ENCODE measurements at regions not wholly inside any gene's neighbourhood (a gene's known extent, or its start where the extent isn't known, plus 50 kb on each side); places are given as distances from the start of the nearest gene placed in this dataset.

DNA sequence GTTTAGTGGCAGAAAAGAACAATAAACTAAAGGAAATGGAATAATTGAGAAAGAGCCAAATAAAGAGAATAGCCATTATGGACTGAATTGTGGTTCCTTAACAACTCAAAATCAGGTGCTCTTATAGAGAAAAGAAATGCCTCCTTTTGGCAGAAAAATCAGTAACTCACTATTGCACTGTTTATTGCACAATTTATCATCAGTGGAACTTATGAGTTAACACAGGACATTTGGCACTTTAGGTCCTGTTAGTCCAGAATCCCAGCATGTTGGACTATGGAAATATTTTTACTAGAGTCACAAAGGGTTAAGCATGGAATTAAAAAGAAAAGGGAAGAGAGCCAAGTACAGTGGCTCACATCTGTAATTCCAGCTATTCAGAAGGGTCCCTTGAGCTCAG, 53.8 kb upstream of the JMY start:
- Histone ChIP-seq H3K9me2 (ENCODE audit: insufficient read depth) (no peaks in the 10 kb centered on the region), H3K9ac (no peak overlapping the region), H3K36me3 (ENCODE audit: low read depth) (no peaks in the 10 kb centered on the region), H2AFZ (no peak overlapping the region), H3F3A (ENCODE audit: insufficient read depth) (peaks cover 9% of the 10 kb centered on the region; the same call in 1 of the 2 replicates), H3K27me3 (replicated peaks; ENCODE audit: insufficient read depth) (no peaks in the 10 kb centered on the region), H3K9me3 (ENCODE audit: low read depth) (no peaks in the 10 kb centered on the region), H4K20me1 (ENCODE audit: insufficient read depth) (no peaks in the 10 kb centered on the region), H3K4me1 (ENCODE audit: insufficient read depth) (peaks cover 23% of the 10 kb centered on the region), H3K4me2 (ENCODE audit: unreplicated experiment) (no peak overlapping the region), H3K79me2 (ENCODE audit: insufficient read depth) (no peaks in the 10 kb centered on the region), H3K27ac (no peak overlapping the region), H3K4me3 (no peak overlapping the region)
- TF ChIP-seq EZH2phosphoT487 (IDR thresholded peaks at IDR 0.05; ENCODE audit: insufficient read depth, low read depth) (no peak), EZH2 (IDR thresholded peaks at IDR 0.05; ENCODE audit: insufficient read depth, poor library complexity, severe bottlenecking) (no peak)
- no peak for DNase-seq
- in situ Hi-C loops (cut with MboI) = no loop called here

DNA sequence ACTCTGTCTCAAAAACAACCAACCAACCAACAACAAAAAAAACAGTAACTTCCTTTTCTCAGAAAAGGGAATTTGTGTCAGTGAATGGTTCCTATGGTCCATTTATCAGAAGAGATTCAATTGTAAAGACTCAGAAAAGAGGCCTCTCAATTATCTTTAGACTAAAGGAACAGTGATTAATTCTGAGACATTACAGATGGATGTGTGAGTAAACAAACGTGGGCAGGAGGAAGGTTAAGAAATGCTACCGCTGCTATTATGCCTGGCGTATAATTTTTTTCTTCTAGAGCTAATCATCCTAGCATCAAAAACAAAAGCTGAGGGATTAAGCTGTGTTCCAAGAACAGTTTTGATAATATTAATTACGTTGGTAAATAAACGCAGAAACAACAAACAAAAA, 52.9 kb upstream of the JMY start:
- in situ Hi-C loops (cut with MboI) = no loop called here
- Histone ChIP-seq H3K27me3 (replicated peaks; ENCODE audit: insufficient read depth) (no peaks in the 10 kb centered on the region), H3K9me3 (ENCODE audit: low read depth) (no peaks in the 10 kb centered on the region), H3K36me3 (ENCODE audit: low read depth) (no peaks in the 10 kb centered on the region), H3K9me2 (ENCODE audit: insufficient read depth) (no peaks in the 10 kb centered on the region), H3F3A (ENCODE audit: insufficient read depth) (peaks cover 9% of the 10 kb centered on the region; the same call in 1 of the 2 replicates), H4K20me1 (ENCODE audit: insufficient read depth) (no peaks in the 10 kb centered on the region), H3K4me2 (ENCODE audit: unreplicated experiment) (no peak overlapping the region), H3K79me2 (ENCODE audit: insufficient read depth) (no peaks in the 10 kb centered on the region), H3K27ac (peak overlapping the region; percentile 15; the same call in 1 of the 2 replicates), H3K9ac (no peak overlapping the region), H2AFZ (no peak overlapping the region), H3K4me3 (no peak overlapping the region), H3K4me1 (ENCODE audit: insufficient read depth) (peaks cover 23% of the 10 kb centered on the region)
- 49 to 56% methylated on average over 5 of the region's 5 CpGs for WGBS, 2 experiments (ENCODE audit: low coverage in 1 of 2, low lambda C conversion rate in 2 of 2, missing lambda C conversion rate in 2 of 2)
- no peak for TF ChIP-seq EZH2 (IDR thresholded peaks at IDR 0.05; ENCODE audit: insufficient read depth, poor library complexity, severe bottlenecking)
- no peak for TF ChIP-seq EZH2phosphoT487 (IDR thresholded peaks at IDR 0.05; ENCODE audit: insufficient read depth, low read depth)
- peak; percentile 36 for DNase-seq

- 6 to 11% methylated on average over 1 of the region's 1 CpG for WGBS, 2 experiments (ENCODE audit: low coverage in 1 of 2, low lambda C conversion rate in 2 of 2, missing lambda C conversion rate in 2 of 2)
- H3K4me2 ChIP-seq (ENCODE audit: unreplicated experiment) = no peak overlapping the region
- no peaks in the 10 kb centered on the region for H3K9me2 ChIP-seq (ENCODE audit: insufficient read depth)
- no peaks in the 10 kb centered on the region for H3K36me3 ChIP-seq (ENCODE audit: low read depth)
- TF ChIP-seq EZH2 (IDR thresholded peaks at IDR 0.05; ENCODE audit: insufficient read depth, poor library complexity, severe bottlenecking) (no peak), EZH2phosphoT487 (IDR thresholded peaks at IDR 0.05; ENCODE audit: insufficient read depth, low read depth) (no peak)
- H4K20me1 ChIP-seq (ENCODE audit: insufficient read depth) = no peaks in the 10 kb centered on the region
- peak; percentile 65 for DNase-seq
- H3K9ac ChIP-seq = no peak overlapping the region
- peak overlapping the region; percentile 15; the same call in 1 of the 2 replicates for H3K27ac ChIP-seq
- H3K79me2 ChIP-seq (ENCODE audit: insufficient read depth) = no peaks in the 10 kb centered on the region
- H2AFZ ChIP-seq = no peak overlapping the region
- peaks cover 9% of the 10 kb centered on the region; the same call in 1 of the 2 replicates for H3F3A ChIP-seq (ENCODE audit: insufficient read depth)
- no peaks in the 10 kb centered on the region for H3K9me3 ChIP-seq (ENCODE audit: low read depth)
- H3K4me1 ChIP-seq (ENCODE audit: insufficient read depth) = peaks cover 23% of the 10 kb centered on the region
- no peak overlapping the region for H3K4me3 ChIP-seq
- in situ Hi-C loops (cut with MboI) = no loop called here
- no peaks in the 10 kb centered on the region for H3K27me3 ChIP-seq (replicated peaks; ENCODE audit: insufficient read depth)
Observed at GRCh38 chr5:79183617-79184016, 52.3 kb upstream of the JMY start.

DNA sequence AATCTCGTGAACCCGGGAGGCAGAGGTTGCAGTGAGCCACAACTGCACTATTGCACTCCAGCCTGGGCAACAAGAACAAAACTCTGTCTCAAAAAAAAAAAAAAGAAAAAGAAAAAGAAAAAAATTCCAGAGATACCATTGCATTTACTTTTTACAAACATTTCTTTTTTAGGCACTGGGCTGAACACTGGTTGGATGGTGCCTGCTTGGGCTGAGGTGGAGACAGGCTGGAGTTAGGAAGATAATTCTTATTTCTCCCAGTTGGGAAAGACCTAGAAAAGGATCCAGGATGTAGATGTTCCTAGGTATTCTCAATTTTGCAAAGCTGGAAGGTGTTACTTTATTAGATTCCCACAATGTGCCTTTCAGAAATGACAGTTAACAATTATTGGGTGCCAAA, 49.9 kb upstream of the JMY start:
- TF ChIP-seq EZH2 (IDR thresholded peaks at IDR 0.05; ENCODE audit: insufficient read depth, poor library complexity, severe bottlenecking) = no peak
- TF ChIP-seq EZH2phosphoT487 (IDR thresholded peaks at IDR 0.05; ENCODE audit: insufficient read depth, low read depth) = no peak
- Histone ChIP-seq H3K4me3 (no peak overlapping the region), H2AFZ (no peak overlapping the region), H3K27ac (no peak overlapping the region), H3K4me1 (ENCODE audit: insufficient read depth) (peaks cover 20% of the 10 kb centered on the region), H3K79me2 (ENCODE audit: insufficient read depth) (no peaks in the 10 kb centered on the region), H3K36me3 (ENCODE audit: low read depth) (no peaks in the 10 kb centered on the region), H3F3A (ENCODE audit: insufficient read depth) (peaks cover 14% of the 10 kb centered on the region; the same call in 1 of the 2 replicates), H3K27me3 (replicated peaks; ENCODE audit: insufficient read depth) (no peaks in the 10 kb centered on the region), H3K9ac (no peak overlapping the region), H3K9me2 (ENCODE audit: insufficient read depth) (no peaks in the 10 kb centered on the region), H4K20me1 (ENCODE audit: insufficient read depth) (no peaks in the 10 kb centered on the region), H3K4me2 (ENCODE audit: unreplicated experiment) (no peak overlapping the region), H3K9me3 (ENCODE audit: low read depth) (no peaks in the 10 kb centered on the region)
- in situ Hi-C loops (cut with MboI) = no loop called here
- no peak for DNase-seq
- WGBS, 2 experiments (ENCODE audit: low coverage in 1 of 2, low lambda C conversion rate in 2 of 2, missing lambda C conversion rate in 2 of 2) = 80 to 90% methylated on average over 2 of the region's 2 CpGs
